ENCODE measurements at regions not wholly inside any gene's neighbourhood (a gene's known extent, or its start where the extent isn't known, plus 50 kb on each side); places are given as distances from the start of the nearest gene placed in this dataset.
A peak's percentile ranks its signal among the peaks of the same experiment; 100 is the strongest.

- Histone ChIP-seq H3K4me3 (ENCODE audit: low read depth, low read length) (no peak overlapping the region), H3K27me3 (ENCODE audit: insufficient read depth, low read length) (no peaks in the 10 kb centered on the region), H3K4me1 (ENCODE audit: control insufficient read depth, insufficient read depth, low read length, unreplicated experiment) (no peaks in the 10 kb centered on the region), H3K27ac (ENCODE audit: low read depth, low read length) (no peak overlapping the region), H3K79me2 (ENCODE audit: control insufficient read depth, insufficient read depth, low read length, unreplicated experiment) (no peaks in the 10 kb centered on the region), H3K36me3 (ENCODE audit: insufficient read depth, low read length) (no peaks in the 10 kb centered on the region), H2AFZ (ENCODE audit: low read length, unreplicated experiment) (no peak overlapping the region)
Measured at GRCh38 chr5:8693341-8693844, 824.4 kb downstream of the MTRR start.

DNA sequence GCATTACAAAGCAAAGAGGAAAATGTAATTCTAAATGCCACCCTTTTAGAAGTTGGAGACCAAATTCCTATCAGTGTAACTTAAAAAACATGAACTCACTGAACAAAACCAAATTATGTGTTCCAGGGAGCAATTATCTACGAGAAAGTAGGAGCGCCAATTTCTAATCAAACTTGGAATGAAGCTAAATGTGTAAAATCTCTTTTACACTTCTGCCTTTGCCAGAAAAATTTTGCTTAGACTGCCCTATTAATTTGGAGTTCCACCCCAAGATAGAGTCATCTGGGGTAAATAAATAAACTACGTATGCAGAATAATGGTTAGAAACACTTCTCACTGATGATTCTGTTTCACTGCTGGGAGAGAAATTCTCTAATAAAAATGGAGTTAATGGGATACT is 825.6 kb downstream of the MTRR start:
- Histone ChIP-seq H2AFZ (ENCODE audit: low read length, unreplicated experiment) (no peak overlapping the region), H3K4me3 (ENCODE audit: low read depth, low read length) (no peak overlapping the region)

GRCh38 chr5:8695902-8696845 is 827.2 kb downstream of the MTRR start:
- Histone ChIP-seq H3K27me3 (ENCODE audit: insufficient read depth, low read length) (no peaks in the 10 kb centered on the region), H3K36me3 (ENCODE audit: insufficient read depth, low read length) (no peaks in the 10 kb centered on the region), H3K27ac (ENCODE audit: low read depth, low read length) (no peak overlapping the region), H3K4me3 (ENCODE audit: low read depth, low read length) (no peak overlapping the region), H3K4me1 (ENCODE audit: control insufficient read depth, insufficient read depth, low read length, unreplicated experiment) (no peaks in the 10 kb centered on the region), H3K79me2 (ENCODE audit: control insufficient read depth, insufficient read depth, low read length, unreplicated experiment) (no peaks in the 10 kb centered on the region), H2AFZ (ENCODE audit: low read length, unreplicated experiment) (no peak overlapping the region)

More for the DNA sequence above, 825.6 kb downstream of the MTRR start:
- no peaks in the 10 kb centered on the region for H3K27me3 ChIP-seq (ENCODE audit: insufficient read depth, low read length)
- H3K36me3 ChIP-seq (ENCODE audit: insufficient read depth, low read length): no peaks in the 10 kb centered on the region
- no peaks in the 10 kb centered on the region for H3K79me2 ChIP-seq (ENCODE audit: control insufficient read depth, insufficient read depth, low read length, unreplicated experiment)
- no peaks in the 10 kb centered on the region for H3K4me1 ChIP-seq (ENCODE audit: control insufficient read depth, insufficient read depth, low read length, unreplicated experiment)
- no peak overlapping the region for H3K27ac ChIP-seq (ENCODE audit: low read depth, low read length)

DNA sequence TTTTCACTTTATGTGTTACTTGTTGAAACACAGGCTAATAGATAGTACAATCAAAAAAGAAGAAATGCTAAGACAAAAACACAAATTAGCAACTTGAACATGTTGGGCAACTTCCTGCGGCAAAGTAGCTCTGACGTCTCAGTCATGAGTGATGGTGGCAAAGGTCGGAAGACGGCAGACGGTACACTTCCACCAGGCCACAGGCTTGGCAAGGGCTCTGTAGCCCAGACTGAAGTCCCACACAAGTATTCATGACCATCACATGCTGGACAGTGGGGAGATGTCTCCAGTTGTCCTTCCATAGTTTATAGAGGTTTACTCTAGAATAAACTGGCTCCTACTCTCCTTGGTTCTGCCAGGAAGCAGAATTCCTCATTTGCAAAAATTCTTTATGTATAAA is 831.3 kb downstream of the MTRR start:
- Histone ChIP-seq H2AFZ (ENCODE audit: low read length, unreplicated experiment) (no peak overlapping the region), H3K36me3 (ENCODE audit: insufficient read depth, low read length) (no peaks in the 10 kb centered on the region), H3K4me1 (ENCODE audit: control insufficient read depth, insufficient read depth, low read length, unreplicated experiment) (no peaks in the 10 kb centered on the region), H3K27ac (ENCODE audit: low read depth, low read length) (no peak overlapping the region), H3K4me3 (ENCODE audit: low read depth, low read length) (no peak overlapping the region), H3K79me2 (ENCODE audit: control insufficient read depth, insufficient read depth, low read length, unreplicated experiment) (no peaks in the 10 kb centered on the region), H3K27me3 (ENCODE audit: insufficient read depth, low read length) (no peaks in the 10 kb centered on the region)

DNA sequence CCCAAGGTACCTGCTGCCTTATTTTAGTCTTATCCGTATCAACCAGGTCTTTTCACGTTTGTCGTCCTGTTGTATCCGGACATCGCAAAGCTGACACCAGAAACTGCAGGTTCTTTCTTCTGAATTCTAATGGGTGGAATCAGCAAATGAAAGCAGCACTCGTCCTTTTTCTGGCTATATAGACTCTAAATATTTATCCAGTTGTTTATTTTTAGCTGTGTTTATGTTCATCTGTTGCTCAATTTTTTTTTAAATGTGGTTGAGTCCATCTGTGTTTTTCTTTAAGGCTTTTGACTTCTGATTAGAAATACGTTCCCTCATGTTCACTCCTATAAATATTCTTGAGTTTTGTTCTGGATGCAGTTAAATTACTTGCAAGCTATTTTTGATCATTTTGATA is 831.7 kb downstream of the MTRR start:
- no peaks in the 10 kb centered on the region for H3K36me3 ChIP-seq (ENCODE audit: insufficient read depth, low read length)
- H3K4me3 ChIP-seq (ENCODE audit: low read depth, low read length): no peak overlapping the region
- H3K4me1 ChIP-seq (ENCODE audit: control insufficient read depth, insufficient read depth, low read length, unreplicated experiment): no peaks in the 10 kb centered on the region
- H3K27me3 ChIP-seq (ENCODE audit: insufficient read depth, low read length): no peaks in the 10 kb centered on the region
- no peak overlapping the region for H3K27ac ChIP-seq (ENCODE audit: low read depth, low read length)
- no peak overlapping the region for H2AFZ ChIP-seq (ENCODE audit: low read length, unreplicated experiment)
- no peaks in the 10 kb centered on the region for H3K79me2 ChIP-seq (ENCODE audit: control insufficient read depth, insufficient read depth, low read length, unreplicated experiment)

GRCh38 chr5:8701251-8701650 is 832.3 kb downstream of the MTRR start:
- Histone ChIP-seq H3K4me1 (ENCODE audit: control insufficient read depth, insufficient read depth, low read length, unreplicated experiment) (no peaks in the 10 kb centered on the region), H3K79me2 (ENCODE audit: control insufficient read depth, insufficient read depth, low read length, unreplicated experiment) (no peaks in the 10 kb centered on the region), H3K4me3 (ENCODE audit: low read depth, low read length) (no peak overlapping the region), H3K27me3 (ENCODE audit: insufficient read depth, low read length) (no peaks in the 10 kb centered on the region), H3K27ac (ENCODE audit: low read depth, low read length) (no peak overlapping the region), H3K36me3 (ENCODE audit: insufficient read depth, low read length) (no peaks in the 10 kb centered on the region), H2AFZ (ENCODE audit: low read length, unreplicated experiment) (no peak overlapping the region)

GRCh38 chr5:8710426-8710930 is 835.4 kb downstream of the SEMA5A start:
- Histone ChIP-seq H3K27me3 (ENCODE audit: insufficient read depth, low read length) (no peaks in the 10 kb centered on the region), H3K4me3 (ENCODE audit: low read depth, low read length) (peak overlapping the region; percentile 39; the same call in 1 of the 2 replicates), H3K79me2 (ENCODE audit: control insufficient read depth, insufficient read depth, low read length, unreplicated experiment) (no peaks in the 10 kb centered on the region), H3K4me1 (ENCODE audit: control insufficient read depth, insufficient read depth, low read length, unreplicated experiment) (peaks cover 3% of the 10 kb centered on the region), H3K27ac (ENCODE audit: low read depth, low read length) (no peak overlapping the region), H3K36me3 (ENCODE audit: insufficient read depth, low read length) (no peaks in the 10 kb centered on the region), H2AFZ (ENCODE audit: low read length, unreplicated experiment) (peak overlapping the region; percentile 57)

GRCh38 chr5:8714198-8714597 is 831.7 kb downstream of the SEMA5A start:
- no peak overlapping the region for H2AFZ ChIP-seq (ENCODE audit: low read length, unreplicated experiment)
- H3K79me2 ChIP-seq (ENCODE audit: control insufficient read depth, insufficient read depth, low read length, unreplicated experiment): no peaks in the 10 kb centered on the region
- no peak overlapping the region for H3K27ac ChIP-seq (ENCODE audit: low read depth, low read length)
- peaks cover 3% of the 10 kb centered on the region for H3K4me1 ChIP-seq (ENCODE audit: control insufficient read depth, insufficient read depth, low read length, unreplicated experiment)
- H3K36me3 ChIP-seq (ENCODE audit: insufficient read depth, low read length): no peaks in the 10 kb centered on the region
- H3K4me3 ChIP-seq (ENCODE audit: low read depth, low read length): no peak overlapping the region
- H3K27me3 ChIP-seq (ENCODE audit: insufficient read depth, low read length): no peaks in the 10 kb centered on the region

DNA sequence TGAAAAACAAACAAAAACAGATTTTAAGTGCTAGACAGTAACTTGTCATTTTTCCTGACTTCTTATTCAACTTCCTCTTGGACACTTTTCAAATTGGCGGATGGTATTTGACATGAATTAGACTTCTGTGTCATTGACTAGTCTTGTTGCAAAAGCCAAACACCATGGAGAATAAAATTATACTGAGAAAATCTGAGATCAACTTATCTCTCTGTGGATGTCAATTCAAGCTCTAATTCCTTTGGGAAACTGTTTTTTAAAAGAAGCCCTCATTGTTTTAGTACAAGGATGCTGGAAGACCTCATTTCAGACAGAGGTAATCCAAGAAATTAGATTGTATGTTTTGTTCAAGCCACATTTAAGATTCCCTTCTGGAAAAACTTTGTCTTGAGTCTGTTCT is 831.0 kb downstream of the SEMA5A start:
- Histone ChIP-seq H3K4me1 (ENCODE audit: control insufficient read depth, insufficient read depth, low read length, unreplicated experiment) (peaks cover 3% of the 10 kb centered on the region), H3K79me2 (ENCODE audit: control insufficient read depth, insufficient read depth, low read length, unreplicated experiment) (no peaks in the 10 kb centered on the region), H3K27me3 (ENCODE audit: insufficient read depth, low read length) (no peaks in the 10 kb centered on the region), H3K27ac (ENCODE audit: low read depth, low read length) (no peak overlapping the region), H2AFZ (ENCODE audit: low read length, unreplicated experiment) (no peak overlapping the region), H3K4me3 (ENCODE audit: low read depth, low read length) (no peak overlapping the region), H3K36me3 (ENCODE audit: insufficient read depth, low read length) (no peaks in the 10 kb centered on the region)

GRCh38 chr5:8719796-8720195 is 826.1 kb downstream of the SEMA5A start:
- no peaks in the 10 kb centered on the region for H3K4me1 ChIP-seq (ENCODE audit: control insufficient read depth, insufficient read depth, low read length, unreplicated experiment)
- no peak overlapping the region for H2AFZ ChIP-seq (ENCODE audit: low read length, unreplicated experiment)
- H3K27me3 ChIP-seq (ENCODE audit: insufficient read depth, low read length): no peaks in the 10 kb centered on the region
- H3K27ac ChIP-seq (ENCODE audit: low read depth, low read length): no peak overlapping the region
- no peak overlapping the region for H3K4me3 ChIP-seq (ENCODE audit: low read depth, low read length)
- no peaks in the 10 kb centered on the region for H3K36me3 ChIP-seq (ENCODE audit: insufficient read depth, low read length)
- no peaks in the 10 kb centered on the region for H3K79me2 ChIP-seq (ENCODE audit: control insufficient read depth, insufficient read depth, low read length, unreplicated experiment)

DNA sequence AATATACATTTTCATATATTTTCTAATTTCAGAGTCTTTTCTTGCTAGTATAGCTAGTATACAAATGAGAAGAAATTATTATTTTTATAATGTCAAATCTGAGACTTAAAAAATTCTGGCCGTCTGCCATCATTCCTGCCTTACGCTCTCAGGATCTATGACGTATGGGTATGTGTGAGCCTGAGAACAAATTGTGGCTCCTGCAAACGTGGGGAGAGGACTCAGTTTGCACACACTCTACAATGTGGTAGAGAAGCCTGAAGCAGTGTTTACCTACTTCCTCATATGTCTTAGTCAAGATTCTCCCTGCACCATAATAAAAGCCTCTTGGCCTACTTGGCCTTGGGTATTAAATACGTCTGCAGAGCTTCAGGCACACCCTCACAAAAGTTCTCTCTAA is 825.4 kb downstream of the SEMA5A start:
- no peaks in the 10 kb centered on the region for H3K27me3 ChIP-seq (ENCODE audit: insufficient read depth, low read length)
- no peak overlapping the region for H3K27ac ChIP-seq (ENCODE audit: low read depth, low read length)
- no peak overlapping the region for H3K4me3 ChIP-seq (ENCODE audit: low read depth, low read length)
- no peak overlapping the region for H2AFZ ChIP-seq (ENCODE audit: low read length, unreplicated experiment)
- no peaks in the 10 kb centered on the region for H3K4me1 ChIP-seq (ENCODE audit: control insufficient read depth, insufficient read depth, low read length, unreplicated experiment)
- no peaks in the 10 kb centered on the region for H3K79me2 ChIP-seq (ENCODE audit: control insufficient read depth, insufficient read depth, low read length, unreplicated experiment)
- no peaks in the 10 kb centered on the region for H3K36me3 ChIP-seq (ENCODE audit: insufficient read depth, low read length)

Data from ACC112 (cell line).